ENCODE measurements at regions not wholly inside any gene's neighbourhood (a gene's known extent, or its start where the extent isn't known, plus 50 kb on each side); places are given as distances from the start of the nearest gene placed in this dataset.

GRCh38 chr9:109981091-109981490 lies 201.1 kb downstream of the PALM2AKAP2 start:
- TF ChIP-seq CTCF (IDR thresholded peaks at IDR 0.05): no peak
- TF ChIP-seq ETV6 (CRISPR knock-in tag; IDR thresholded peaks at IDR 0.05): no peak
- no peak for TF ChIP-seq ZBTB43 (CRISPR knock-in tag; IDR thresholded peaks at IDR 0.05)
- no peak for TF ChIP-seq SMAD3 (CRISPR knock-in tag; IDR thresholded peaks at IDR 0.05; ENCODE audit: borderline replicate concordance)
- TF ChIP-seq NR3C1 (CRISPR knock-in tag; conservative IDR thresholded peaks at IDR 0.05; ENCODE audit: low read depth): no peak
- TF ChIP-seq ESRRA (CRISPR knock-in tag; IDR thresholded peaks at IDR 0.05; ENCODE audit: borderline replicate concordance): no peak
- TF ChIP-seq STAT6 (CRISPR knock-in tag; conservative IDR thresholded peaks at IDR 0.05; ENCODE audit: low read depth): no peak
- no peak for TF ChIP-seq ZNF512 (CRISPR knock-in tag; IDR thresholded peaks at IDR 0.05; ENCODE audit: borderline replicate concordance)

Data from WTC11 (cell line).